ENCODE measurements at regions not wholly inside any gene's neighbourhood (a gene's known extent, or its start where the extent isn't known, plus 50 kb on each side); places are given as distances from the start of the nearest gene placed in this dataset.

- DNase-seq (ENCODE audit: low spot score), result peak; percentile 33
Observed at GRCh38 chr19:46944918-46945628, 74.6 kb upstream of the NPAS1 start.

- no peak for DNase-seq (ENCODE audit: low spot score)
Observed at GRCh38 chr19:46945694-46946489, 73.7 kb upstream of the NPAS1 start.

- no peak for DNase-seq (ENCODE audit: low spot score)
Observed at GRCh38 chr19:46946611-46947238, 72.9 kb upstream of the NPAS1 start.

- DNase-seq (ENCODE audit: low spot score), result no peak
Observed at GRCh38 chr19:46947866-46948265, 71.8 kb upstream of the NPAS1 start.

GRCh38 chr19:46950526-46951170 is 69.0 kb upstream of the NPAS1 start:
- peak; percentile 44 for DNase-seq (ENCODE audit: low spot score)

- peak; percentile 97 for DNase-seq (ENCODE audit: low spot score)
Observed at GRCh38 chr19:46951171-46951986, 68.3 kb upstream of the NPAS1 start.

GRCh38 chr19:46952874-46953273 is 66.8 kb upstream of the NPAS1 start:
- no peak for DNase-seq (ENCODE audit: low spot score)

GRCh38 chr19:46953955-46954501 is 65.6 kb upstream of the NPAS1 start:
- DNase-seq (ENCODE audit: low spot score), result no peak

GRCh38 chr19:46954502-46954992 is 65.1 kb upstream of the NPAS1 start:
- DNase-seq (ENCODE audit: low spot score), result no peak

GRCh38 chr19:46954993-46955812 is 64.4 kb upstream of the NPAS1 start:
- DNase-seq (ENCODE audit: low spot score), result peak; percentile 37

GRCh38 chr19:46955813-46956371 is 63.7 kb upstream of the NPAS1 start:
- DNase-seq (ENCODE audit: low spot score), result no peak

GRCh38 chr19:46958532-46958931 is 61.1 kb upstream of the NPAS1 start:
- DNase-seq (ENCODE audit: low spot score), result no peak

GRCh38 chr19:46959894-46960556 is 59.6 kb upstream of the NPAS1 start:
- DNase-seq (ENCODE audit: low spot score), result no peak

- no peak for DNase-seq (ENCODE audit: low spot score)
Observed at GRCh38 chr19:46962030-46962570, 57.5 kb upstream of the NPAS1 start.

GRCh38 chr19:46963093-46963734 is 56.4 kb upstream of the NPAS1 start:
- DNase-seq (ENCODE audit: low spot score), result no peak

- peak; percentile 85 for DNase-seq (ENCODE audit: low spot score)
Observed at GRCh38 chr19:46967578-46968032, 52.0 kb upstream of the NPAS1 start.

Measured in kidney tubule cell (primary cell).